IPS DF 4.7 (cell line): ENCODE measurements at regions not wholly inside any gene's neighbourhood (a gene's known extent, or its start where the extent isn't known, plus 50 kb on each side); places are given as distances from the start of the nearest gene placed in this dataset.
"Not testable (repeated sequence)": the region's sequence is repeated elsewhere in the genome, so short reads cannot be mapped to it uniquely, and the experiment has no call there.

Experiments
- DNase-seq: peaks from one replicate; pipeline ENCODE4 v3.0.0-alpha.2; 2013; ENCODE audit warnings: low spot score; ENCODE audit errors: extremely low read depth

GRCh38 chr6:68575765-68576439 is 59.2 kb upstream of the ADGRB3 start:
- no peak for DNase-seq

GRCh38 chr6:68572975-68573374 is 62.1 kb upstream of the ADGRB3 start:
- no peak for DNase-seq

- DNase-seq = peak; percentile 68
Measured at GRCh38 chr6:68572525-68572924, 62.6 kb upstream of the ADGRB3 start.

- DNase-seq = no peak
Measured at GRCh38 chr6:68559716-68560115, 75.4 kb upstream of the ADGRB3 start.

GRCh38 chr6:68559070-68559469 is 76.0 kb upstream of the ADGRB3 start:
- no peak for DNase-seq

- DNase-seq = no peak
Measured at GRCh38 chr6:68546620-68547019, 88.5 kb upstream of the ADGRB3 start.

- DNase-seq = no peak
Measured at GRCh38 chr6:68544450-68544849, 90.6 kb upstream of the ADGRB3 start.

- no peak for DNase-seq
Measured at GRCh38 chr6:68533339-68533795, 101.7 kb upstream of the ADGRB3 start.

- no peak for DNase-seq
Measured at GRCh38 chr6:68527691-68528090, 107.4 kb upstream of the ADGRB3 start.

GRCh38 chr6:68506911-68507310 is 128.2 kb upstream of the ADGRB3 start:
- DNase-seq = no peak

GRCh38 chr6:68502946-68503345 is 132.1 kb upstream of the ADGRB3 start:
- DNase-seq = no peak

- no peak for DNase-seq
Measured at GRCh38 chr6:68497927-68498326, 137.2 kb upstream of the ADGRB3 start.

- not testable (repeated sequence) for DNase-seq
Measured at GRCh38 chr6:68494880-68495279, 140.2 kb upstream of the ADGRB3 start.

- no peak for DNase-seq
Measured at GRCh38 chr6:68476611-68477010, 158.5 kb upstream of the ADGRB3 start.

GRCh38 chr6:68473433-68474210 is 161.5 kb upstream of the ADGRB3 start:
- no peak for DNase-seq

GRCh38 chr6:68468244-68468884 is 166.7 kb upstream of the ADGRB3 start:
- DNase-seq = no peak

GRCh38 chr6:68458447-68458846 is 176.6 kb upstream of the ADGRB3 start:
- no peak for DNase-seq

- DNase-seq = no peak
Measured at GRCh38 chr6:68447112-68447511, 188.0 kb upstream of the ADGRB3 start.

- no peak for DNase-seq
Measured at GRCh38 chr6:68445926-68446325, 189.2 kb upstream of the ADGRB3 start.

- no peak for DNase-seq
Measured at GRCh38 chr6:68443704-68444103, 191.4 kb upstream of the ADGRB3 start.

GRCh38 chr6:68427630-68428029 is 207.5 kb upstream of the ADGRB3 start:
- no peak for DNase-seq

- DNase-seq = no peak
Measured at GRCh38 chr6:68410021-68410420, 225.1 kb upstream of the ADGRB3 start.
